Lower leg skin (tissue), 3 donors: ENCODE measurements at regions not wholly inside any gene's neighbourhood (a gene's known extent, or its start where the extent isn't known, plus 50 kb on each side); places are given as distances from the start of the nearest gene placed in this dataset.

ENCODE experiments used
- POLR2A ChIP-seq, 2 donors: fragments of 450-650 bp; IDR thresholded peaks; one replicate each; pipeline ENCODE4 v1.6.1; 2016 to 2017; ENCODE audit warnings: antibody characterized with exemption in 2 of 2, mild to moderate bottlenecking in 1 of 2, moderate library complexity in 1 of 2
- TF ChIP-seq, protein P1 (sequence below), 3 donors: fragments of 450-650 bp; IDR thresholded peaks; one replicate each; pipeline ENCODE4 v1.5.1; 2016; ENCODE audit warnings: antibody characterized with exemption in 3 of 3, mild to moderate bottlenecking in 3 of 3, moderate library complexity in 2 of 3

DNA sequence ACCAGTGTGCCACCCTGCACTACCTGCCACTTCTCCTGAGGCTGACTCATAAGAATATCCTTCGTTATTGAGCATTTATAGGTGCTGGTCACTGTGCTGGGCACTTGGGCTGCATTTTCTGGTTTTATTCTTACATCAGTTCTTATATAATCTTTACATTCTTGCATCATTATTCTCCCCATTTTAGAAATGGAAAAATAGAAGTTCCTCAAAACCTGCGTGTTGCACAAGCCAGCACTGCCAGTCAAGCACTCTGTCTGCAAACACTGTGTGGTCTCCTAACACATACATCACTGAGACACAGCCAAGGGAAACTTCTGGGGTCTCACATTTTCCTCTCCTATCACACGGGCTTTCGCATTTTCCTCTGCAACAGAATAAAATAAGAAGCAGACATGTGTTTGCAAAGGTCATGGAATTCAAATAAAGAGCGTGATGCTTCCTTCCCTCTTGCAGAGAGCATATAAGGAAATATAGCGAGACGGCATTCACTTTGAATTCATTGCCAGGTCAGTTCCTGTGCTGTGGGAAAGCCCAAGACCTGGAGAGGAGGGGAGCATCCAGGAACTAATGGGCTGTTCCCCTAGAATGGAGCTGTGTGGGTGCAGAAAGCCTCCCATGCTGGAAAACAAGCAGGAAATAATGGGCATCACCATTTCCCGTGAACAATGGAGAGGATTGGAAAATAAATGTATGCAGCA, 73.9 kb upstream of the SEZ6L start:
- TF ChIP-seq, protein P1, sequence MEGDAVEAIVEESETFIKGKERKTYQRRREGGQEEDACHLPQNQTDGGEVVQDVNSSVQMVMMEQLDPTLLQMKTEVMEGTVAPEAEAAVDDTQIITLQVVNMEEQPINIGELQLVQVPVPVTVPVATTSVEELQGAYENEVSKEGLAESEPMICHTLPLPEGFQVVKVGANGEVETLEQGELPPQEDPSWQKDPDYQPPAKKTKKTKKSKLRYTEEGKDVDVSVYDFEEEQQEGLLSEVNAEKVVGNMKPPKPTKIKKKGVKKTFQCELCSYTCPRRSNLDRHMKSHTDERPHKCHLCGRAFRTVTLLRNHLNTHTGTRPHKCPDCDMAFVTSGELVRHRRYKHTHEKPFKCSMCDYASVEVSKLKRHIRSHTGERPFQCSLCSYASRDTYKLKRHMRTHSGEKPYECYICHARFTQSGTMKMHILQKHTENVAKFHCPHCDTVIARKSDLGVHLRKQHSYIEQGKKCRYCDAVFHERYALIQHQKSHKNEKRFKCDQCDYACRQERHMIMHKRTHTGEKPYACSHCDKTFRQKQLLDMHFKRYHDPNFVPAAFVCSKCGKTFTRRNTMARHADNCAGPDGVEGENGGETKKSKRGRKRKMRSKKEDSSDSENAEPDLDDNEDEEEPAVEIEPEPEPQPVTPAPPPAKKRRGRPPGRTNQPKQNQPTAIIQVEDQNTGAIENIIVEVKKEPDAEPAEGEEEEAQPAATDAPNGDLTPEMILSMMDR (IDR thresholded peaks at IDR 0.05), result no peak
- no peak for TF ChIP-seq POLR2A (IDR thresholded peaks at IDR 0.05)
